Keratinocyte (primary cell): ENCODE measurements at regions not wholly inside any gene's neighbourhood (a gene's known extent, or its start where the extent isn't known, plus 50 kb on each side); places are given as distances from the start of the nearest gene placed in this dataset.

ENCODE experiments used
- EZH2 ChIP-seq: IDR thresholded peaks from one replicate; pipeline ENCODE4 v1.6.1; 2012; ENCODE audit warnings: inconsistent platforms, mild to moderate bottlenecking, low read length, moderate library complexity
- TF ChIP-seq, protein P1 (sequence below), 3 experiments: IDR thresholded peaks in 1 of 3; conservative IDR thresholded peaks in 1 of 3; optimal IDR thresholded peaks in 1 of 3; 2 replicates in 2 of 3; 3 replicates in 1 of 3; pipeline versions ENCODE3 to v1.5.1; 2011; ENCODE audit warnings: low read length in 3 of 3, mild to moderate bottlenecking in 3 of 3, moderate library complexity in 2 of 3, control low read depth in 1 of 3, inconsistent platforms in 1 of 3; ENCODE audit not compliant: insufficient read depth in 2 of 3; ENCODE audit errors: extremely low read depth in 1 of 3

DNA sequence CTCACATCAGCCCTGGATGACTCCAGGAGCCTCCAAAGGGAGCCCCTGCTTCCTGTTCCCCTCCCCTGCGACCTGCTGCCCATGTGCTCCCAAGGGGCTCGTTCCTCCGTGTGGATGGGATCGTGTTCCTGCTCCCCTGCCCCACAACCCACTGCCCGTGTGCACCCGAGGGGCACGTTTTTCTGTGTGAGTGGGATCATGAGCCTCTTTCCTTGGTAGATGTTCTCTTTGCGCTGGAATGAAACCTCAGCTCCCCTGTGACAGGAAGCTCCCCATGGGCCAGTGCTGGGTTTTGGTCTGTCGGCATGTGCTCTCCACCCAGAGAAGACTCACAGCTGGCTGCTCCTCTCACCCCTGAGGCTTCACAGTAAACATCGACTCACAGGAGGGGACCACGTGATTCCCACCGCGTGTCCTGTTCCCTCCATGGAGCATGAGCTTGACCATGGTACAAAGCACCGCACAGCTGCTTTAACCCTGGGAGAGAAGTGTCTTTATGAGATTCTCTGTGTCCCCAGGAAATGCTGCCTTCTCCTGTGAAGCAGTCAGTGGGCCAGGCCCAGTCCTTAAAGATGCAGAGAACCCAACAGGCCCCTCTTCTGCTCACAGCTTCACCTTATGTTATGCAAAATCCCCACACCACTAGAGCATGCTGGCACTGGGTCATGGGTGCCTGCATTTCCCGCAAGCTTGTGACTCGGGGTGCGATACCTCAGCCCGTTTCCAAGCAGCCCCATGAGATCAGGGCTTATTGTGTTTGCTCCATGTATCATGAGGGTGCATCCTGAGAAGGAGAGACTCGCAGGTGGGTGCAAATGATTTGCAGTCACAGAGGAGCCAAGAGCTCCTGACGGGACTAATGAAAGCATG lies 215.1 kb downstream of the ERMARD start:
- TF ChIP-seq, protein P1, sequence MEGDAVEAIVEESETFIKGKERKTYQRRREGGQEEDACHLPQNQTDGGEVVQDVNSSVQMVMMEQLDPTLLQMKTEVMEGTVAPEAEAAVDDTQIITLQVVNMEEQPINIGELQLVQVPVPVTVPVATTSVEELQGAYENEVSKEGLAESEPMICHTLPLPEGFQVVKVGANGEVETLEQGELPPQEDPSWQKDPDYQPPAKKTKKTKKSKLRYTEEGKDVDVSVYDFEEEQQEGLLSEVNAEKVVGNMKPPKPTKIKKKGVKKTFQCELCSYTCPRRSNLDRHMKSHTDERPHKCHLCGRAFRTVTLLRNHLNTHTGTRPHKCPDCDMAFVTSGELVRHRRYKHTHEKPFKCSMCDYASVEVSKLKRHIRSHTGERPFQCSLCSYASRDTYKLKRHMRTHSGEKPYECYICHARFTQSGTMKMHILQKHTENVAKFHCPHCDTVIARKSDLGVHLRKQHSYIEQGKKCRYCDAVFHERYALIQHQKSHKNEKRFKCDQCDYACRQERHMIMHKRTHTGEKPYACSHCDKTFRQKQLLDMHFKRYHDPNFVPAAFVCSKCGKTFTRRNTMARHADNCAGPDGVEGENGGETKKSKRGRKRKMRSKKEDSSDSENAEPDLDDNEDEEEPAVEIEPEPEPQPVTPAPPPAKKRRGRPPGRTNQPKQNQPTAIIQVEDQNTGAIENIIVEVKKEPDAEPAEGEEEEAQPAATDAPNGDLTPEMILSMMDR (optimal IDR thresholded peaks at IDR 0.05 in 1 of 3, IDR thresholded peaks at IDR 0.05 in 1 of 3, conservative IDR thresholded peaks at IDR 0.05 in 1 of 3; ENCODE audit: extremely low read depth in 1 of 3, insufficient read depth in 2 of 3, low read length in 3 of 3), result no peak
- no peak for TF ChIP-seq EZH2
